ENCODE measurements at regions not wholly inside any gene's neighbourhood (a gene's known extent, or its start where the extent isn't known, plus 50 kb on each side); places are given as distances from the start of the nearest gene placed in this dataset.
"Not testable (repeated sequence)": the region's sequence is repeated elsewhere in the genome, so short reads cannot be mapped to it uniquely, and the experiment has no call there.

DNA sequence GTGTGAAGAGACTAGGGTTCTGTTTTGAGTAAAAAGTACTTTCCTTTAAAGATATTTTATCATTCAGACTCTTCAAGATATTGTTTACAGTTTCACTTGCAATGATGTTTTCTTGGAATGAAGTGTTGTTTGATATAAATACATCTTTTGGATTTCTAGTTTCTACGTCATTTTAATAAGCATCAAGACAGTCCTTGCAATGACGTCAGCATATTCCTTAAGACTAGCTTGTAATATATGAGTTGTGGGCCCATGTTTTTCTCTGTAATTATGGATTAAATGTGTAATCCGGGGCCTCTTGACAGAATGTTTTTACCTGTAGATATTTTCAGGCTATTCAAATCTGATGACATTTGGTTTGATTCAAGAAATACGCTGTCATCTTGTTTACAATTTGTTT is 66.1 kb downstream of the RBMX2 start:
- H3K4me3 ChIP-seq (ENCODE audit: low read depth, low read length) = no peak overlapping the region
- in situ Hi-C loops (cut with HindIII; ENCODE audit: low sequenced_read_pairs) = no loop called here
- DNase-seq (ENCODE audit: low read depth) = no peak
- TF ChIP-seq, protein P1, sequence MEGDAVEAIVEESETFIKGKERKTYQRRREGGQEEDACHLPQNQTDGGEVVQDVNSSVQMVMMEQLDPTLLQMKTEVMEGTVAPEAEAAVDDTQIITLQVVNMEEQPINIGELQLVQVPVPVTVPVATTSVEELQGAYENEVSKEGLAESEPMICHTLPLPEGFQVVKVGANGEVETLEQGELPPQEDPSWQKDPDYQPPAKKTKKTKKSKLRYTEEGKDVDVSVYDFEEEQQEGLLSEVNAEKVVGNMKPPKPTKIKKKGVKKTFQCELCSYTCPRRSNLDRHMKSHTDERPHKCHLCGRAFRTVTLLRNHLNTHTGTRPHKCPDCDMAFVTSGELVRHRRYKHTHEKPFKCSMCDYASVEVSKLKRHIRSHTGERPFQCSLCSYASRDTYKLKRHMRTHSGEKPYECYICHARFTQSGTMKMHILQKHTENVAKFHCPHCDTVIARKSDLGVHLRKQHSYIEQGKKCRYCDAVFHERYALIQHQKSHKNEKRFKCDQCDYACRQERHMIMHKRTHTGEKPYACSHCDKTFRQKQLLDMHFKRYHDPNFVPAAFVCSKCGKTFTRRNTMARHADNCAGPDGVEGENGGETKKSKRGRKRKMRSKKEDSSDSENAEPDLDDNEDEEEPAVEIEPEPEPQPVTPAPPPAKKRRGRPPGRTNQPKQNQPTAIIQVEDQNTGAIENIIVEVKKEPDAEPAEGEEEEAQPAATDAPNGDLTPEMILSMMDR (IDR thresholded peaks at IDR 0.05; ENCODE audit: low read depth, low read length, missing control alignments) = no peak

DNA sequence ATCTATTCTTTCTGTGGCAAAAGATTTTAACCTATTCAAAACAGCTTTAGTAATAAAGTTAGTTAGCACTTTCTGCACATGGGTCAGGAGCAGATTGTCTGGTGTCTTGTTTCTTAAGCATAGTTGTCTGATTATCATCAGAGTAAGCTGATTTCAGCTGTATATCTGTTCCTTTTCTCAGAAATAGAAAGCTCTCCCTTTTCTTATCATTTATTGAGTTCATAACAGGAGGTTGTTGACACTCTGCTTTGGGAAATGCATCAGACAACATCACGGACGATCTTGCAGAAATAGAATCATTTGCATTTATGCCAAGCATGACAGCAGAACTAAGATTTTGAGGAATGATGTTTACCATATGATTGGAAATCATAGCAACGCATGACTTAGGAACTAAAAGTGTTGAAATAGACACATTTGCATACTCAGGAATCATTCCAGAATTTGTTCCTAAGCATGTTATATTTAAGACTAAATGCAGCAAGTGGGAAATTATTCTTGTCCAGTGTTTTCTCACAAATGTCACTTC is 66.7 kb downstream of the RBMX2 start:
- no peak overlapping the region for H3K4me3 ChIP-seq (ENCODE audit: low read depth, low read length)
- no peak for DNase-seq (ENCODE audit: low read depth)
- TF ChIP-seq, protein P1 (IDR thresholded peaks at IDR 0.05; ENCODE audit: low read depth, low read length, missing control alignments) = no peak
- in situ Hi-C loops (cut with HindIII; ENCODE audit: low sequenced_read_pairs) = no loop called here

DNA sequence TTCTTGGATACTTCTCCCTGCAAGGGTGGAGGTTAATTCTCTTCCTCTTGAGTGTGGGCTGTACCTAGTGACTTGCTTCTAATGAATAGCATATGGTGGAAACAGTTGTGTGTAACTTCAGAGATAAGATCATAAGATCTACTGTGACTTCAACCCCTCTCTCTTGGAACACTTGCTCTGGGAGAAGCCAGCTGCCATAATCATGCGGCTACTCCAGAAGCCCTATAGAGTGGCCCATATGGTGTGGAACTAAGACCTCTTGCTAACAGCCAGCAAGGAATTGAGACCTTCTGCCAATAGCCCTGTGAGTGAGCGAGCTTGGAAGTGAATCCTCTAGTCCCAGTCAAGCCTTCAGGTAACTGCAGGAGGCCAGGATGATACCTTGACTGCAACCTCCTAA is 81.1 kb downstream of the RBMX2 start:
- in situ Hi-C loops (cut with HindIII; ENCODE audit: low sequenced_read_pairs) = no loop called here
- TF ChIP-seq, protein P1 (IDR thresholded peaks at IDR 0.05; ENCODE audit: low read depth, low read length, missing control alignments) = no peak
- H3K4me3 ChIP-seq (ENCODE audit: low read depth, low read length) = no peak overlapping the region
- DNase-seq (ENCODE audit: low read depth) = no peak

DNA sequence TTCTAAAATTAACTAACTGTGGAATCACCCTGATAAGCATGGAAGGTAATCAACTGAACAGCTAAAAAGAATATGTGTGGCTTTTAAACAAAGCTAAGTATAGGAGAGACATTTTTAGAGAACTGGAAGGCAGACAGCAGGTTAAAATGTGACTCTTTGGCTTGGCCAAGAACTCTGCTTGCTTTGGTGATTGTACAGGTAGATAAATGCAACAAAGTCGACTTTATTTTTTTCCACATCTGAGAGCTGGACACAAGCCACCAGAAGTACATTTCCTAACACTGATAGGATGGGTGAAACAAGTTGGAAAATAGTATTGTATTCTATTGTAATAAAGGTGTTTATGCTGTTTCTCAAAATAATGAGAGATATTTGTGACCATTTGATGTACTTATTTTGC is 84.1 kb downstream of the RBMX2 start:
- no peak overlapping the region for H3K4me3 ChIP-seq (ENCODE audit: low read depth, low read length)
- in situ Hi-C loops (cut with HindIII; ENCODE audit: low sequenced_read_pairs) = loop anchor here (5.0 kb wide), 1 partner anchor 66 kb away; no protein-coding TSS in a partner anchor
- TF ChIP-seq, protein P1 (IDR thresholded peaks at IDR 0.05; ENCODE audit: low read depth, low read length, missing control alignments) = no peak
- DNase-seq (ENCODE audit: low read depth) = no peak

DNA sequence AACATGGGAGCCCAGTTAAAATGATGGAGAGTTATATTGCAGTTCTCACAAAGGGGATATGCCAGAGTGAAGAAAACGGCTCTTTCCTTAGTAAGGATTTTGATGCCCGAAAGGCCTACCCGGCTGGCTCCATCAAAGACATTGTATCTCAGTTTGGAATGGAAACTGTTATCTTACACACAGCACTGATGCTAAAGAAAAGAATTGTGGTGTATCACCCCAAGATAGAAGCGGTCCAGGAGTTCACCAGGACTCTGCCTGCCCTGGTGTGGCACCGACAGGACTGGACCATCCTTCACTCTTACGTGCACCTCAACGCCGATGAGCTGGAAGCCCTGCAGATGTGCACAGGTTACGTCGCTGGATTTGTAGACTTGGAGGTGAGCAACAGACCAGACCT is 93.7 kb downstream of the RBMX2 start:
- in situ Hi-C loops (cut with HindIII; ENCODE audit: low sequenced_read_pairs); DNase-seq (ENCODE audit: low read depth); H3K4me3 ChIP-seq (ENCODE audit: low read depth, low read length): not testable (repeated sequence)

DNA sequence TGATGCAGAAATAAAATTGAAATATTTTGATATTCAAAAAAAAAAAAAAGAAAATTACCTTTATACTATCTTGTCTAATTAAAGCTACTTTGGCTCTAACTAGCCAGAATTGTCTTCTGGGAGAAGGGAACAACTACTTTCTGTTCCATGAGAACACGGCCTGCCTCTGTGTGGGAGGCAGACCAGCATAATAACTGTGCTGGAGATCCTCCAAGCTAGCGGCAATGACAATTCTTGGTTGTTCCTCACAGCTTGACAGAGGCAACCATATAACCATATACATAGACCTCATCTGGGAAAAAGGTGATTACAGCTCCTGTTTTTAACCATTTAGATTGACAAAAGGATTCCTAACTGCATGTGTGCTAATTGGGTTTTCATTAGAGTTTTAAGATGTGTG is 95.7 kb downstream of the RBMX2 start:
- no peak for DNase-seq (ENCODE audit: low read depth)

DNA sequence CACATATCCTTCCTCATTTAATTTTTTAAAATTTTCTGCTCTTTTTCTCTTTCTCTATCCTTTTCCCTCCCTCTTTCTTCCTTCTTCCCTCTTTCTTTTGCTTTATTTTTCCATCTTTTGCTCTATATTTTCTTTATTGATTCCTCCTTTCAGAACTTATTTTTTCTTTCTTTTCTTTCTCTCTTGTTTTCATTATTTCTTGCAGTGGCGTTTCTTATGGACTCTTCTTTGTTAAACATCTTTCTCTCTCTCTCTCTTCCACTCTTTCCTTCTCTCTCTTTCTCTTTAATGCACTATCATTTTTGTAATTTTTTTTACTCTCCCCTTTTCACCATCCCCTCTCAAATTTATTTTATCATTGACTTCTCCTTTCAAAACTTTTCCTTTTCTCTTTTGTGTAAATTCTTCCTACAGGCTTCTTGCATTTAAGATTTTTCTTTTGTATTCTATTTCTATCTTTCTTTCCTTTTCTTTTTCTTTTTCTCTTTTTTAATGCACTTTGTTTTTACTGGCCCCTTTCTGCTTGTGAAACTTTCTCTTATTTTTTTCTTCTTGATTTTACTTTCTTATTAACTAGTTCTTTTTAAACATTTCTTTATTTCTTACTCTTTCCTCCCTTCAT is 97.0 kb downstream of the RBMX2 start:
- H3K4me3 ChIP-seq (ENCODE audit: low read depth, low read length) = no peak overlapping the region
- no peak for DNase-seq (ENCODE audit: low read depth)
- in situ Hi-C loops (cut with HindIII; ENCODE audit: low sequenced_read_pairs) = no loop called here
- TF ChIP-seq, protein P1 (IDR thresholded peaks at IDR 0.05; ENCODE audit: low read depth, low read length, missing control alignments) = no peak

More for the DNA sequence above, 95.7 kb downstream of the RBMX2 start:
- in situ Hi-C loops (cut with HindIII; ENCODE audit: low sequenced_read_pairs) = no loop called here
- TF ChIP-seq, protein P1 (IDR thresholded peaks at IDR 0.05; ENCODE audit: low read depth, low read length, missing control alignments) = no peak
- no peak overlapping the region for H3K4me3 ChIP-seq (ENCODE audit: low read depth, low read length)

Data from astrocyte of the cerebellum (primary cell).